Skeletal muscle satellite cell (primary cell): ENCODE measurements at regions not wholly inside any gene's neighbourhood (a gene's known extent, or its start where the extent isn't known, plus 50 kb on each side); places are given as distances from the start of the nearest gene placed in this dataset.
"Not testable (repeated sequence)": the region's sequence is repeated elsewhere in the genome, so short reads cannot be mapped to it uniquely, and the experiment has no call there.

Source experiments
- H3K27me3 ChIP-seq: 2 replicates; pipeline ENCODE4 v1.7.0; 2013; ENCODE audit warnings: low read length; ENCODE audit not compliant: control insufficient read depth, insufficient read depth
- H3K36me3 ChIP-seq: 2 replicates; pipeline ENCODE4 v1.7.0; 2013; ENCODE audit warnings: mild to moderate bottlenecking, control low read depth, low read length; ENCODE audit not compliant: insufficient read depth
- H3K4me1 ChIP-seq: 2 replicates; pipeline ENCODE4 v1.7.0; 2013; ENCODE audit warnings: low read length; ENCODE audit not compliant: control insufficient read depth, insufficient read depth
- H3K4me2 ChIP-seq: 2 replicates; pipeline ENCODE4 v1.7.0; 2013; ENCODE audit warnings: mild to moderate bottlenecking, low read length
- H3K4me3 ChIP-seq: 2 replicates; pipeline ENCODE4 v1.7.0; 2013; ENCODE audit warnings: low read length
- H3K9ac ChIP-seq: 2 replicates; pipeline ENCODE4 v1.7.0; 2013; ENCODE audit warnings: mild to moderate bottlenecking, low read depth, low read length, moderate library complexity
- H3K9me3 ChIP-seq: replicated peaks from 2 replicates; pipeline ENCODE4 v1.7.0; 2013; ENCODE audit warnings: mild to moderate bottlenecking, control low read depth, low read length

- no peaks in the 10 kb centered on the region for H3K36me3 ChIP-seq
- H3K9me3 ChIP-seq = peaks cover 33% of the 10 kb centered on the region
- no peak overlapping the region for H3K4me3 ChIP-seq
- H3K27me3 ChIP-seq = no peaks in the 10 kb centered on the region
- no peak overlapping the region for H3K9ac ChIP-seq
- no peaks in the 10 kb centered on the region for H3K4me1 ChIP-seq
- no peak overlapping the region for H3K4me2 ChIP-seq
Observed at GRCh38 chr22:48718818-48719500, 1108.7 kb downstream of the BRD1 start.

GRCh38 chr22:48717883-48718817 lies 1109.5 kb downstream of the BRD1 start:
- Histone ChIP-seq H3K4me1 (no peaks in the 10 kb centered on the region), H3K27me3 (no peaks in the 10 kb centered on the region), H3K9me3 (peaks cover 36% of the 10 kb centered on the region), H3K4me2 (no peak overlapping the region), H3K9ac (no peak overlapping the region), H3K4me3 (no peak overlapping the region), H3K36me3 (no peaks in the 10 kb centered on the region)

- no peak overlapping the region for H3K4me3 ChIP-seq
- H3K36me3 ChIP-seq = no peaks in the 10 kb centered on the region
- H3K27me3 ChIP-seq = no peaks in the 10 kb centered on the region
- H3K4me1 ChIP-seq = no peaks in the 10 kb centered on the region
- H3K9me3 ChIP-seq = peaks cover 36% of the 10 kb centered on the region
- no peak overlapping the region for H3K9ac ChIP-seq
- H3K4me2 ChIP-seq = no peak overlapping the region
Observed at GRCh38 chr22:48717076-48717810, 1110.4 kb downstream of the BRD1 start.

GRCh38 chr22:48716154-48716553 lies 1111.5 kb downstream of the BRD1 start:
- H3K9ac ChIP-seq, H3K27me3 ChIP-seq, H3K4me3 ChIP-seq, H3K4me1 ChIP-seq, H3K36me3 ChIP-seq, H3K4me2 ChIP-seq: not testable (repeated sequence)
- H3K9me3 ChIP-seq = peaks cover 36% of the 10 kb centered on the region

- H3K4me2 ChIP-seq = no peak overlapping the region
- H3K36me3 ChIP-seq = no peaks in the 10 kb centered on the region
- H3K9me3 ChIP-seq = peaks cover 31% of the 10 kb centered on the region
- H3K4me3 ChIP-seq = no peak overlapping the region
- no peaks in the 10 kb centered on the region for H3K27me3 ChIP-seq
- H3K4me1 ChIP-seq = no peaks in the 10 kb centered on the region
- no peak overlapping the region for H3K9ac ChIP-seq
Observed at GRCh38 chr22:48715511-48715910, 1112.2 kb downstream of the BRD1 start.

- Histone ChIP-seq H3K36me3 (no peaks in the 10 kb centered on the region), H3K4me1 (no peaks in the 10 kb centered on the region), H3K4me3 (no peak overlapping the region), H3K9ac (no peak overlapping the region), H3K4me2 (no peak overlapping the region), H3K9me3 (peaks cover 24% of the 10 kb centered on the region), H3K27me3 (no peaks in the 10 kb centered on the region)
Observed at GRCh38 chr22:48714231-48714630, 1113.4 kb downstream of the BRD1 start.

GRCh38 chr22:48713272-48714205 lies 1114.1 kb downstream of the BRD1 start:
- H3K36me3 ChIP-seq = no peaks in the 10 kb centered on the region
- no peak overlapping the region for H3K4me2 ChIP-seq
- no peak overlapping the region for H3K9ac ChIP-seq
- H3K27me3 ChIP-seq = no peaks in the 10 kb centered on the region
- H3K4me3 ChIP-seq = no peak overlapping the region
- no peaks in the 10 kb centered on the region for H3K4me1 ChIP-seq
- H3K9me3 ChIP-seq = peaks cover 25% of the 10 kb centered on the region

GRCh38 chr22:48712558-48713271 lies 1115.0 kb downstream of the BRD1 start:
- no peak overlapping the region for H3K4me3 ChIP-seq
- no peak overlapping the region for H3K4me2 ChIP-seq
- H3K9ac ChIP-seq = no peak overlapping the region
- H3K4me1 ChIP-seq = no peaks in the 10 kb centered on the region
- H3K9me3 ChIP-seq = peaks cover 25% of the 10 kb centered on the region
- no peaks in the 10 kb centered on the region for H3K36me3 ChIP-seq
- H3K27me3 ChIP-seq = no peaks in the 10 kb centered on the region

GRCh38 chr22:48711669-48712068 lies 1116.0 kb downstream of the BRD1 start:
- Histone ChIP-seq H3K27me3 (no peaks in the 10 kb centered on the region), H3K4me3 (no peak overlapping the region), H3K9me3 (peaks cover 22% of the 10 kb centered on the region)

GRCh38 chr22:48711031-48711431 lies 1116.6 kb downstream of the BRD1 start:
- H3K4me2 ChIP-seq = no peak overlapping the region
- peaks cover 22% of the 10 kb centered on the region for H3K9me3 ChIP-seq
- no peaks in the 10 kb centered on the region for H3K27me3 ChIP-seq
- no peak overlapping the region for H3K9ac ChIP-seq
- H3K4me3 ChIP-seq = no peak overlapping the region
- no peaks in the 10 kb centered on the region for H3K4me1 ChIP-seq
- H3K36me3 ChIP-seq = no peaks in the 10 kb centered on the region

More at GRCh38 chr22:48711669-48712068, 1116.0 kb downstream of the BRD1 start:
- Histone ChIP-seq H3K36me3 (no peaks in the 10 kb centered on the region), H3K4me2 (no peak overlapping the region), H3K9ac (no peak overlapping the region), H3K4me1 (no peaks in the 10 kb centered on the region)
